Caco-2 (cell line): ENCODE measurements at regions not wholly inside any gene's neighbourhood (a gene's known extent, or its start where the extent isn't known, plus 50 kb on each side); places are given as distances from the start of the nearest gene placed in this dataset.
"Not testable (repeated sequence)": the region's sequence is repeated elsewhere in the genome, so short reads cannot be mapped to it uniquely, and the experiment has no call there.

Experiments used
- BruUV-seq: library from RNA; stranded (reverse); fragments of 400-500 nt; replicated peaks from 2 replicates; lab custom pipeline; 2021; lab: Mats Ljungman, UMichigan
- CTCF ChIA-PET: fragments of 300-600 bp; sonication (Branson Sonifier 250); formaldehyde crosslinking; loops from one replicate; lab custom pipeline; 2022; ENCODE audit warnings: antibody characterized with exemption; lab: Charles Lee
- POLR2A ChIA-PET: fragments of 300-600 bp; sonication (Branson Sonifier 250); formaldehyde crosslinking; loops from one replicate; lab custom pipeline; 2022; ENCODE audit warnings: antibody characterized with exemption; lab: Charles Lee
- DNase-seq, 2 experiments: peaks; one replicate each; pipeline versions ENCODE4 v3.0.0 to v3.0.0-alpha.2; 2020 to 2022
- H3K27me3 ChIP-seq: replicated peaks from 2 replicates; pipeline ENCODE4 v1.6.0; 2011; ENCODE audit warnings: low read length; ENCODE audit not compliant: control insufficient read depth, insufficient read depth
- H3K36me3 ChIP-seq: 2 replicates; pipeline ENCODE4 v1.5.1; 2011; ENCODE audit warnings: low read length; ENCODE audit not compliant: control insufficient read depth, insufficient read depth
- H3K4me1 ChIP-seq: fragments of 250-450 bp; sonication (Bioruptor Pico); 2 replicates; pipeline ENCODE4 v1.5.1; 2020; ENCODE audit warnings: mild to moderate bottlenecking
- H3K4me3 ChIP-seq: 2 replicates; pipeline ENCODE4 v1.5.1; 2011; ENCODE audit warnings: low read depth, mild to moderate bottlenecking, control low read depth, low read length
- H3K9me3 ChIP-seq: fragments of 250-450 bp; sonication (Bioruptor Pico); 2 replicates; pipeline ENCODE4 v1.5.1; 2020; ENCODE audit warnings: mild to moderate bottlenecking, moderate library complexity
- H3K27ac Mint-ChIP-seq: one replicate; pipeline ENCODE4 v1.8.0; 2022; ENCODE audit warnings: mixed read lengths; ENCODE audit not compliant: unreplicated experiment
- H3K27me3 Mint-ChIP-seq: one replicate; pipeline ENCODE4 v1.8.0; 2022; ENCODE audit warnings: mixed read lengths; ENCODE audit not compliant: insufficient read depth, unreplicated experiment
- H3K36me3 Mint-ChIP-seq: one replicate; pipeline ENCODE4 v1.8.0; 2022; ENCODE audit warnings: mild to moderate bottlenecking, mixed read lengths; ENCODE audit not compliant: insufficient read depth, unreplicated experiment
- H3K4me1 Mint-ChIP-seq: one replicate; pipeline ENCODE4 v1.8.0; 2022; ENCODE audit warnings: low read depth, mixed read lengths; ENCODE audit not compliant: unreplicated experiment
- H3K4me3 Mint-ChIP-seq: one replicate; pipeline ENCODE4 v1.8.0; 2022; ENCODE audit warnings: mild to moderate bottlenecking, moderate library complexity, mixed read lengths; ENCODE audit not compliant: unreplicated experiment
- H3K9me3 Mint-ChIP-seq: one replicate; pipeline ENCODE4 v1.8.0; 2022; ENCODE audit warnings: mixed read lengths; ENCODE audit not compliant: unreplicated experiment
- intact Hi-C: fragments of 100-400 bp; cut with micrococcal nuclease; formaldehyde crosslinking; loops from one replicate; pipeline ENCODE4 v1.10.0; 2022; ENCODE audit not compliant: unreplicated experiment
- TF ChIP-seq, protein P1 (sequence below), 2 experiments: fragments of 200-600 bp in 1 of 2; IDR thresholded peaks; 1 replicate in 1 of 2; 2 replicates in 1 of 2; pipeline versions ENCODE4 v1.5.1 to v1.8.0; 2011 to 2022; ENCODE audit warnings: antibody characterized with exemption in 1 of 2, control low read depth in 1 of 2, inconsistent platforms in 1 of 2, low read depth in 1 of 2, low read length in 1 of 2, mild to moderate bottlenecking in 1 of 2, moderate library complexity in 1 of 2; ENCODE audit not compliant: insufficient read depth in 1 of 2, severe bottlenecking in 1 of 2, unreplicated experiment in 1 of 2

GRCh38 chr7:38331853-38332595, 58.6 kb upstream of the TARP start:
- not testable (repeated sequence) for DNase-seq

DNA sequence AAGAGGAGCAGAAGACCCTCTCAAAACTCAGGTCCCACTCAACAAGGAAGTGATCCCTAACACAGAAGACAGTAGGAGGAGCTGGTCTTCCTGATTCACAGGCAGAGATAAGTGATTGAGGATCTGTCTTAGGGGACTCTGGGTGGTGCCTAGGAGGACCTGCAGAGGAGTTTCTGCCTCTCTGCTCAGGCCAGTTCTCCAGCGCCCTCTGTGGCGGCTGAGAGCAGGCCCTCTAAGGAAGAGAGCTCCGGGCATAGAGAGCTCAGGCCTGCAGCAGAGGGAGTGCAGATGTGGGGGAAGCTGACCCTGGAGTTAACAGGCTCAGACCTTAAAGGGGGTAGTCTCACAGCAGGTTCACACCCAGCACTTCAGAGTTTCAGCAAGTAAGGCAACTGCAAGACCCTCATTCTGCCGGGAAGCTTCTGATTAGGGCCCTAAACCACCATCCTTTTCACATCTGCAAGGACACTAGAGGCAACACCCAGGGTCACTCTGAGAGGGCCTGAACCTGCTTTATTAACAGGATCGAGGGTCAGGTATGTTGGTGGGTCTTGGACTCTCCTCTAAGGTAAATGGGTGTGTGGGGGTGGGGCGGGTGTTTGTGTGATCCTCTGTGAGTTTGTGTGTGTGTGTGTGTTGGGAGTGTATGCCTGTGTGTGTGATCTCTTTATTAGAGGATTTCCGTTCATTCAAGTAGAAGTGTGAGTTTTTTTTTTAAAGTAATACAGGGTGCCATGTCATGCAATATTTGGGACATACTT, 57.6 kb upstream of the TARP start:
- H3K4me3 ChIP-seq = no peak overlapping the region
- Mint-ChIP-seq H3K4me3 (no peak overlapping the region), H3K27me3 (peaks cover 6% of the 10 kb centered on the region), H3K4me1 (peaks cover 12% of the 10 kb centered on the region), H3K9me3 (no peaks in the 10 kb centered on the region), H3K36me3 (no peaks in the 10 kb centered on the region), H3K27ac (no peak overlapping the region)
- ChIA-PET CTCF (interaction anchor here (1.2 kb wide), 1 partner anchor 32 kb away, joined by 3 read pairs; no protein-coding TSS in a partner anchor), POLR2A (no interaction called here)
- intact Hi-C loops = no loop called here
- no peaks in the 10 kb centered on the region for H3K27me3 ChIP-seq
- no TSS peak for BruUV-seq
- DNase-seq = no peak
- TF ChIP-seq, protein P1, sequence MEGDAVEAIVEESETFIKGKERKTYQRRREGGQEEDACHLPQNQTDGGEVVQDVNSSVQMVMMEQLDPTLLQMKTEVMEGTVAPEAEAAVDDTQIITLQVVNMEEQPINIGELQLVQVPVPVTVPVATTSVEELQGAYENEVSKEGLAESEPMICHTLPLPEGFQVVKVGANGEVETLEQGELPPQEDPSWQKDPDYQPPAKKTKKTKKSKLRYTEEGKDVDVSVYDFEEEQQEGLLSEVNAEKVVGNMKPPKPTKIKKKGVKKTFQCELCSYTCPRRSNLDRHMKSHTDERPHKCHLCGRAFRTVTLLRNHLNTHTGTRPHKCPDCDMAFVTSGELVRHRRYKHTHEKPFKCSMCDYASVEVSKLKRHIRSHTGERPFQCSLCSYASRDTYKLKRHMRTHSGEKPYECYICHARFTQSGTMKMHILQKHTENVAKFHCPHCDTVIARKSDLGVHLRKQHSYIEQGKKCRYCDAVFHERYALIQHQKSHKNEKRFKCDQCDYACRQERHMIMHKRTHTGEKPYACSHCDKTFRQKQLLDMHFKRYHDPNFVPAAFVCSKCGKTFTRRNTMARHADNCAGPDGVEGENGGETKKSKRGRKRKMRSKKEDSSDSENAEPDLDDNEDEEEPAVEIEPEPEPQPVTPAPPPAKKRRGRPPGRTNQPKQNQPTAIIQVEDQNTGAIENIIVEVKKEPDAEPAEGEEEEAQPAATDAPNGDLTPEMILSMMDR (IDR thresholded peaks at IDR 0.05; ENCODE audit: insufficient read depth in 1 of 2, low read depth in 1 of 2, low read length in 1 of 2, severe bottlenecking in 1 of 2, unreplicated experiment in 1 of 2) = no peak
- no peaks in the 10 kb centered on the region for H3K9me3 ChIP-seq
- H3K36me3 ChIP-seq = no peaks in the 10 kb centered on the region
- H3K4me1 ChIP-seq = peaks cover 18% of the 10 kb centered on the region

More at GRCh38 chr7:38331853-38332595, 58.6 kb upstream of the TARP start:
- peaks cover 21% of the 10 kb centered on the region for H3K4me1 Mint-ChIP-seq
- POLR2A ChIA-PET, H3K4me3 Mint-ChIP-seq, CTCF ChIA-PET, H3K27me3 Mint-ChIP-seq, H3K9me3 Mint-ChIP-seq, H3K27me3 ChIP-seq, BruUV-seq, intact Hi-C loops, H3K27ac Mint-ChIP-seq, H3K9me3 ChIP-seq, H3K4me3 ChIP-seq, H3K36me3 ChIP-seq, H3K36me3 Mint-ChIP-seq: not testable (repeated sequence)
- H3K4me1 ChIP-seq = peaks cover 25% of the 10 kb centered on the region

DNA sequence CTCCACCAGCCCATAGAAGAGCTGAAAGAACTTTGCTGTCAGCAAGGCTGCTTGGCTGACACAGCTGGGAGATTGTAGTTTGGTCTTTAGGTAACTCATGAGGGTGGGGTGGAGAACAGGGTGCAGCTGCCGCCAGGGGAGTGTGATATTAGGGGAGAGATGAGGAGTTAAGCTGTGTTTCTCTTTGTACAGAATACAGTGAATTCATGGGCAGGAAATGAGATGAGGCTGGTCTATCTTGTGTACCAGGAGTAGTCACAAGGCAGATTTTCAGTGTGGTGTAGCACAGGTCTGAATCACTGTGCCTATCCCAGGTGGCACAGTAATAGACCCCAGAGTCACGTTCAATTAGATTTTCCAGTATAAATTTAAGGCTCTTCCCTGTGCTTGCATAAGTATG, 56.6 kb upstream of the TARP start:
- Histone ChIP-seq H3K4me3 (no peak overlapping the region), H3K4me1 (peaks cover 13% of the 10 kb centered on the region), H3K27me3 (no peaks in the 10 kb centered on the region), H3K36me3 (no peaks in the 10 kb centered on the region), H3K9me3 (no peaks in the 10 kb centered on the region)
- no peak for DNase-seq
- TF ChIP-seq, protein P1 (IDR thresholded peaks at IDR 0.05; ENCODE audit: insufficient read depth in 1 of 2, low read depth in 1 of 2, low read length in 1 of 2, severe bottlenecking in 1 of 2, unreplicated experiment in 1 of 2) = no peak
- Mint-ChIP-seq H3K27ac (no peak overlapping the region), H3K9me3 (no peaks in the 10 kb centered on the region), H3K4me3 (no peak overlapping the region), H3K36me3 (no peaks in the 10 kb centered on the region), H3K27me3 (peaks cover 9% of the 10 kb centered on the region), H3K4me1 (peaks cover 7% of the 10 kb centered on the region)
- CTCF ChIA-PET = no interaction called here
- POLR2A ChIA-PET = no interaction called here
- no TSS peak for BruUV-seq
- intact Hi-C loops = no loop called here
